SK-N-SH treated with all-trans-retinoic acid at 6 μM for 48 hours (cell line): ENCODE measurements at regions not wholly inside any gene's neighbourhood (a gene's known extent, or its start where the extent isn't known, plus 50 kb on each side); places are given as distances from the start of the nearest gene placed in this dataset.

Experiments used
- ARNTL ChIP-seq: fragments of 450-650 bp; formaldehyde crosslinking; IDR thresholded peaks from 2 replicates; pipeline ENCODE4 v1.5.0; 2020; ENCODE audit warnings: low read depth, mild to moderate bottlenecking, moderate library complexity, borderline replicate concordance
- ESRRG ChIP-seq: fragments of 250-450 bp; sonication (Bioruptor Pico); IDR thresholded peaks from 2 replicates; pipeline ENCODE4 v1.6.1; 2021; ENCODE audit warnings: mild to moderate bottlenecking
- PPARA ChIP-seq: fragments of 250-450 bp; sonication (Bioruptor Pico); IDR thresholded peaks from 2 replicates; pipeline ENCODE4 v1.5.0; 2020; ENCODE audit warnings: mild to moderate bottlenecking, borderline replicate concordance
- ZFP3 ChIP-seq: fragments of 250-450 bp; sonication (Bioruptor Pico); IDR thresholded peaks from 2 replicates; pipeline ENCODE4 v1.5.0; 2020; ENCODE audit warnings: mild to moderate bottlenecking, moderate library complexity
- ZNF565 ChIP-seq: fragments of 450-650 bp; formaldehyde crosslinking; conservative IDR thresholded peaks from 2 replicates; pipeline ENCODE4 v1.5.0; 2020; ENCODE audit warnings: low read depth, mild to moderate bottlenecking, moderate library complexity
- ZNF70 ChIP-seq: fragments of 450-650 bp; formaldehyde crosslinking; IDR thresholded peaks from 2 replicates; pipeline ENCODE4 v1.5.0; 2020; ENCODE audit warnings: mild to moderate bottlenecking, moderate library complexity
- ZNF8 ChIP-seq: fragments of 450-650 bp; formaldehyde crosslinking; IDR thresholded peaks from 2 replicates; pipeline ENCODE4 v1.5.0; 2020; ENCODE audit warnings: mild to moderate bottlenecking, moderate library complexity
- TF ChIP-seq, protein P1 (sequence below): fragments of 250-450 bp; sonication (Bioruptor Pico); IDR thresholded peaks from 2 replicates; pipeline ENCODE4 v1.5.1; 2020; ENCODE audit warnings: low read depth, mild to moderate bottlenecking, moderate library complexity

DNA sequence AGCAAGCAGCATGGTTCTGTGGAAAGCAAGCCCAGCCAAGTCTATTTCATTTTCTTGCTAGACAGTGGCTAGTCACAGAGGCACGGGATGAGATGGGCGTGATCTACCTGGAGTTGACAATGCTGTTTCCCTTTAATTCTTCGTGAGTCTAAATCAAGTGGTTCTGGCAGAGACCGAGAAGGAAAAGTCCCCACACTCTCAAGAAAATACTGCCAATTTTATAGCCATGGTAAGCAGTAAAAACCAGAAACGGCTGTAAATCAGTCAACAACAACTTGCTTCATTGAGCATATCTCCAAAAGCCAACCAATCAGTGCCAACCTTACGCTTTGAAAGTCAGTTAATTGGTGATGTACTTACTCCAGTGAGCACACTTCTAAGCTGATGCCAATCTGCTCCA is 223.4 kb downstream of the SEC23IP start:
- TF ChIP-seq ZNF70 (CRISPR knock-in tag) (no peak), ZFP3 (CRISPR knock-in tag) (no peak), PPARA (no peak), ZNF8 (no peak), ESRRG (CRISPR knock-in tag) (no peak), ARNTL (CRISPR knock-in tag) (no peak), ZNF565 (no peak)
- TF ChIP-seq, protein P1, sequence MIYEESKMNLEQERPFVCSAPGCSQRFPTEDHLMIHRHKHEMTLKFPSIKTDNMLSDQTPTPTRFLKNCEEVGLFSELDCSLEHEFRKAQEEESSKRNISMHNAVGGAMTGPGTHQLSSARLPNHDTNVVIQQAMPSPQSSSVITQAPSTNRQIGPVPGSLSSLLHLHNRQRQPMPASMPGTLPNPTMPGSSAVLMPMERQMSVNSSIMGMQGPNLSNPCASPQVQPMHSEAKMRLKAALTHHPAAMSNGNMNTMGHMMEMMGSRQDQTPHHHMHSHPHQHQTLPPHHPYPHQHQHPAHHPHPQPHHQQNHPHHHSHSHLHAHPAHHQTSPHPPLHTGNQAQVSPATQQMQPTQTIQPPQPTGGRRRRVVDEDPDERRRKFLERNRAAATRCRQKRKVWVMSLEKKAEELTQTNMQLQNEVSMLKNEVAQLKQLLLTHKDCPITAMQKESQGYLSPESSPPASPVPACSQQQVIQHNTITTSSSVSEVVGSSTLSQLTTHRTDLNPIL, result no peak
